Activated naive CD4-positive, alpha-beta T cell treated with Interleukin-2 at 50 U/mL for 16 hours (primary cell): ENCODE measurements at regions not wholly inside any gene's neighbourhood (a gene's known extent, or its start where the extent isn't known, plus 50 kb on each side); places are given as distances from the start of the nearest gene placed in this dataset.
"Not testable (repeated sequence)": the region's sequence is repeated elsewhere in the genome, so short reads cannot be mapped to it uniquely, and the experiment has no call there.

Source experiments
- DNase-seq: peaks from one replicate; pipeline ENCODE4 v3.0.0-alpha.2; 2020

GRCh38 chr1:99062192-99062591 lies 57.5 kb upstream of the PLPPR5 start:
- no peak for DNase-seq

- no peak for DNase-seq
Observed at GRCh38 chr1:99069146-99069545, 64.5 kb upstream of the PLPPR5 start.

- not testable (repeated sequence) for DNase-seq
Observed at GRCh38 chr1:99078529-99078928, 73.9 kb upstream of the PLPPR5 start.

DNA sequence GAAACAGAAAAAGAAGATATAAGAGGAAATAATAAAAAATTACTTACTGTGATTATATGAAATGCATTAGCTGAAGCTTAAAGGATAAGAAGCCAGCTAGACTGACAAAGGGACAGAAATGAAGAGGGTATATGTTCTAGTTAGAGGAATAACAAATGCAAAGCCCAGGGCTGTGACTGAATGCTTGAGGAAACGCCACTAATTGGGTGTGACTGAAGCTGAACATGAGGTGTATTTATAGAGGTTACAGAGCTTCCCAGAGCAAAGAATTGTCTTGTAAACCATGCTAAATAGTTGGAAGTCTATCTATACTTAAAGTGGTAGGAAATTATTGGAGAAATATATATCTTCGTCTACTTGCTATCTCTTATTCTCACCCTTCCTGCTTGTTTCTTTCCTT lies 77.7 kb upstream of the PLPPR5 start:
- no peak for DNase-seq

DNA sequence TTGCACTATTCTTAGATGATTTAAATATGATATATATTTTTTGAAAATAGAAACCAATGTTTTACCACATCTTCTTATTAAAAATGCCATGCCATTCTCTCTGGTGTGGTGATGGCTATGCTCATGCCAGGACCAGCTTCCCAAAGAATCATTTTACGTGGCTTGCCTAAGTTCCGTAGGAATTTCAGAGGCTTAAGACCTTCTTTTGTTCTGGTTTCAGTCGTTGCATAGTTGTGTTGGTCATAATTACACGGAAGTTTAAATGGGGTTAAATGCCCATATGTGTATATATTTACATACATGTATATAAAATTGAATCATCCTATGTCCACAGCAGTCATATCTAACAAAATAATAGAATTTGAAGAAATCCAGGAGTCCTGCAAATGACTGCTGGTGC lies 78.7 kb upstream of the PLPPR5 start:
- no peak for DNase-seq

GRCh38 chr1:99084562-99084961 lies 79.9 kb upstream of the PLPPR5 start:
- no peak for DNase-seq

DNA sequence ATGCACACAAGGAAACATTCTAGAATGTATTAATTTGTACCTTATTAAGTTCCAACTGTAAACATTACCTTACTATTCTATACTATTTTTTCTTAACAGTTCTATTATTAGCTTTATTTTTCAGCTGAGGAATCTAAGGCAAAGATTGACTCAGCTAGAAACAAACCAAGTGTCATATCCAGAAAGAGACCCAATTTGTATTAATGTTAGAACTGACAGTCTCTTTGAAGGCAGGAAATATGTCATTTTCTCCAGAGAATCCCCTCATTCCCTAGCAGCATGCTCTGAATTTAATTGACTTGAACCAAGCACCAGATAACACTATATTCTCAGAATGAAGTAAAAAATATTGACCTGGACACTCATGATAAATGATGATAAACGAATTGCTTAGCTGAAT lies 81.4 kb upstream of the PLPPR5 start:
- DNase-seq: no peak

- DNase-seq: no peak
Observed at GRCh38 chr1:99098589-99098988, 93.9 kb upstream of the PLPPR5 start.

DNA sequence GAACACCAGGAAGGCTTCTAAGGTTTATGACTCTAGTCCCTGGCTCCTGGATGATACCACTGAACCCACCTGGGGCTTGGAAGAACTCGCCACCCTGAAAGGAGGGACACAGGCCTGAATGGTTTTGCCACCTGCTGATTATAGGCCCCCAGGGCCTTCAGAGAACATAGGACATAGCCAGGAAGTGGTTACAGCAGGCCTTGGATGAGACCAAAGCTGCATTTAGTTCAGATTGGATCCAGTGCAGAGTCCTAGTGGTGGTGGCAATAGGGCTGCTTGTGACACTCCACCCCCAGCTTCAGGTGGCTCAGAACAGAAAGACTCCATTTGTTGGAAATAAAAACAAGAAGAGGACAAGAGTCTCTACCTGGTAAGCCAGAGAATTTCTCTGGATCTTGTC lies 101.6 kb upstream of the PLPPR5 start:
- no peak for DNase-seq

- no peak for DNase-seq
Observed at GRCh38 chr1:99107680-99108079, 103.0 kb upstream of the PLPPR5 start.

GRCh38 chr1:99110140-99111041 lies 105.7 kb upstream of the PLPPR5 start:
- DNase-seq: no peak

DNA sequence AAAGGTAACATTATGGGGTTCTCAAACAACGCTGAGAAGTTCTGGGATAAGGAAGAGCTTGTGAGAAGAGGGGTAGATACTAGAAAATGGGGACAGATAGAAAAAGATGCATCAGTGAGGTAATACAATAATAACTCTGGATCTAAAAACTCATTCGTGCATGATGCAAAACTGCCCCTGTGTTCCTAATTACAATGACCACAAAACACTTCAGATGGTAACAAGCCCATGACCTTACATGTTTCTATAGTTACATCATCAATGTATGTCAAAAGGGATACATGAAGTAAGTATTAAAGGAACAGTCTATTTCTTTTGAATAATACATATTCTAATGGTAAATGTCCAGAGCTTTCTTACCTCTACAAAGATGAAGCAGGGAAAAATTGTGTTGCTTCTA lies 110.6 kb upstream of the PLPPR5 start:
- DNase-seq: no peak

DNA sequence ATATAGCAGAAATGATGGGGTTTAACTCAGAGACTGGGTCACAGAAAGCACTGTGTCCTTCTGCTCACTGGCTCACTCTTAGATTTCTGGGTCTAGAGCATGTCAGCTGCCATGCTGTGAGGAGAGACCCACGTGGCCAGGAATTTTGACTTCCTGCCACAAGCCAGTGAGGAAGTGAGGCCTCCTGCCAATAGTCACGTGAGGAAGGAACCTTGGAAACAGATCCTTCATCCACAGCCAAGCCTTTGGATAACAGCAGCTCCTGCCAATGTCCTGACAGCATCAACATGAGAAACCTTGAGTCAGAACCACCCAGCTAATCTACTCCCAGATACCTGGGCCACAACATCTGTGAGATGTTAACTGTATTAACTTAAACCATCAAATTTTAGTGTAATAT lies 114.5 kb upstream of the PLPPR5 start:
- no peak for DNase-seq

DNA sequence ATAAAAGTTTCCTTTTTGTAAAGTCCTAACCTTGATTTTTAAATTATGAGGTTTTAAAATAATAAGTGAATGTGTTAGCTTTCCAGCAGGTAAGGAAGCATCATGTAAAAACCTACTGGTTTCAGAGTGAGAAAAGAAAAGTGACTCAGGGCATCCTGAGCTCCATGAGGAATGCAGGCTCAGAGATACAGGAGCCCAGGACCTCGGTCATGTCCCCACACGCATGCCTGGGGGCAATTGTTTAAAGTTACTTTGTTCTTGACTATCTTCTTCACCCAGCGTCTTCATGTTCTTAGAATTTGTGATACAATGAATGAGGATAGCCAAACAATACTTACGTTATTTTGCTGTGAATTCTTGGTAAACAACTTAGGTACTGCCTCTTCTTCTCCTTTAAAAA lies 117.4 kb upstream of the PLPPR5 start:
- no peak for DNase-seq

- no peak for DNase-seq
Observed at GRCh38 chr1:99123936-99124335, 119.3 kb upstream of the PLPPR5 start.

GRCh38 chr1:99131546-99131945 lies 126.9 kb upstream of the PLPPR5 start:
- DNase-seq: no peak

GRCh38 chr1:99133756-99134500 lies 129.3 kb upstream of the PLPPR5 start:
- no peak for DNase-seq

DNA sequence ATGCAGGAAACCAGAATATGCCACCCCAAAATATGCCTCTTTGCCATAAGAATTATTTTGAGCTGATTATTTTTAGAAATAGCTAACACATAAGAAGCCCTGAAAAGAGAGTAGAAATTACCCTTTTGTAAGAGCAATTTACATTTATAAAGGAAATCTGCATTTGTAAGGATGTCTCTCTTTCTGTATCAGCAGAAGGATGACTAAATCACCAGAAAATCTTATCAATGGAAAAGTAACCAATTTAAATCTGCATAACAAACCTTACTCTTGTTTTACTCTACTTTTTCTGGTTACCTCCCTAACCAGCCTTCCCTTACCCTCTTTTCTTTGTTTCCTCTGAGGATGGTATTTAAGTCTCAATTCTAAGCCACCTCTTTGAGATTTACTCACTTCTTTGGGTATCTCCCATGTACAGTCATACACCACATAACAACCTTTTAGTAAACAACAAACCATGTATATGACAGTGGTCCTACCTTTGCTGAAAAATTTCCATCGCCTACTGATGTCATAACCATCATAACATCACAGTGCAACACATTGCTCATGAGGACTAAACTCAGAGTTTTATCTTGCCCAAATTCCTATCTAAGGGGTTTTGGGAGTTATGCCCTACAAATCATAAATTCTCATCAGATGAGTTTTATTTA lies 126.6 kb upstream of the PLPPR4 start:
- no peak for DNase-seq

GRCh38 chr1:99139876-99140275 lies 124.4 kb upstream of the PLPPR4 start:
- no peak for DNase-seq

- DNase-seq: no peak
Observed at GRCh38 chr1:99146129-99146848, 118.0 kb upstream of the PLPPR4 start.

DNA sequence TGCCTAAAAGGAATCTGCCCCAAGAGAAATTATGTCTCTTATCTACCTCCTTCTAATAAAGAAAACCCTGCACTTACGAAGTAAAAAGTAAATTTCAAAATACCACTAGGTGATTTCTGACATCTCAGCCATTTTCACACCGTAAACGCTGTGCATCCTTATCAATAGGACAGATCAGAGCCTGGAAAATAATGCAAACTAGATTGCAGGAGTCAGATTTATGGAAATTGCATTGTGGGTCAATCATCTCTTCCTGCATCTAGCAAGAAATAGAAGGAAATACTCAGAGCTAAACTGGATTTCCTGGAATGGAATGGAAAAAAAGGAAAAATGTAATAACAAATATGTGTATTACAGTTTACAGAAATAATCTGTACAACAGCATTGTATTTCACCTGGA lies 114.3 kb upstream of the PLPPR4 start:
- no peak for DNase-seq

GRCh38 chr1:99152132-99152531 lies 112.2 kb upstream of the PLPPR4 start:
- DNase-seq: no peak

DNA sequence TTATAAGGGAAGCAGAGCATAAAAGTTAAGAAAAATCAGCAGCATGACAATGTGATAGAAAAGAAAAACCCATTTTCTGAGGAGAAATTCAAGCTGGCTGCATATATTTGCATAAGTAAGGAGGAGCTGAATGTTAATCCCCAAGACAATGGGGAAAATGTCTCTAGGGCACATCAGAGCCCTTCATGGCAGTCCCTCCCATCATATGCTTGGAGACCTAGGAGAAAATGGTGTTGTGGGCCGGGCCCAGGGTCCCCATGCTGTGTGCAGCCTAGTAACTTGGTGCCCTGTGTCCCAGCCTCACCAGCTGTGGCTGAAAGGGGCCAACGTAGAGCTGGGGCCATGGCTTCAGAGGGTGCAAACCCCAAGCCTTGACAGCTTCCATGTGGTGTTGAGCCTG lies 100.6 kb upstream of the PLPPR4 start:
- no peak for DNase-seq
